H9 (cell line): ENCODE measurements at regions not wholly inside any gene's neighbourhood (a gene's known extent, or its start where the extent isn't known, plus 50 kb on each side); places are given as distances from the start of the nearest gene placed in this dataset.

Experiments used
- DNase-seq: peaks from one replicate; pipeline ENCODE4 v3.0.0-alpha.2; 2017
- H2AFZ ChIP-seq: one replicate; pipeline ENCODE4 v1.6.1; 2013; ENCODE audit warnings: mild to moderate bottlenecking, low read length, control low read depth, moderate library complexity
- H2AK5ac ChIP-seq: 2 replicates; pipeline ENCODE4 v1.6.1; 2013; ENCODE audit warnings: low read length, control low read depth, mixed read lengths; ENCODE audit not compliant: insufficient read length
- H2BK120ac ChIP-seq: one replicate; pipeline ENCODE4 v1.6.1; 2013; ENCODE audit warnings: low read depth, mild to moderate bottlenecking, low read length, control low read depth, inconsistent platforms; ENCODE audit not compliant: poor library complexity, severe bottlenecking
- H2BK12ac ChIP-seq: 2 replicates; pipeline ENCODE4 v1.6.1; 2013; ENCODE audit warnings: low read length, control low read depth, mixed read lengths, low read depth; ENCODE audit not compliant: insufficient read length
- H2BK15ac ChIP-seq: 2 replicates; pipeline ENCODE4 v1.6.1; 2013; ENCODE audit warnings: low read depth, low read length, control low read depth
- H2BK20ac ChIP-seq: one replicate; pipeline ENCODE4 v1.6.1; 2013; ENCODE audit warnings: low read depth, mild to moderate bottlenecking, low read length, control low read depth, inconsistent platforms; ENCODE audit not compliant: poor library complexity, severe bottlenecking
- H2BK5ac ChIP-seq: 2 replicates; pipeline ENCODE4 v1.6.1; 2013; ENCODE audit warnings: low read length, control low read depth, mixed read lengths; ENCODE audit not compliant: insufficient read length
- H3K14ac ChIP-seq: 2 replicates; pipeline ENCODE4 v1.6.1; 2013; ENCODE audit warnings: low read length, control low read depth; ENCODE audit not compliant: insufficient read depth
- H3K18ac ChIP-seq: 2 replicates; pipeline ENCODE4 v1.6.1; 2013; ENCODE audit warnings: low read depth, mild to moderate bottlenecking, mixed read lengths, low read length, control low read depth; ENCODE audit not compliant: insufficient read length
- H3K23ac ChIP-seq: 2 replicates; pipeline ENCODE4 v1.6.1; 2013; ENCODE audit warnings: low read length, control low read depth, mixed read lengths, low read depth; ENCODE audit not compliant: insufficient read length
- H3K23me2 ChIP-seq: 2 replicates; pipeline ENCODE4 v1.6.1; 2013; ENCODE audit warnings: low read depth, mild to moderate bottlenecking, mixed read lengths, low read length, control low read depth; ENCODE audit not compliant: insufficient read length, poor library complexity, severe bottlenecking
- H3K27ac ChIP-seq: 2 replicates; pipeline ENCODE4 v1.5.1; 2013; ENCODE audit warnings: low read length, control low read depth, mixed read lengths, low read depth; ENCODE audit not compliant: insufficient read length
- H3K27me3 ChIP-seq: 2 replicates; pipeline ENCODE4 v1.6.1; 2013; ENCODE audit warnings: low read length, control low read depth, inconsistent platforms; ENCODE audit not compliant: insufficient read depth
- H3K4ac ChIP-seq: 2 replicates; pipeline ENCODE4 v1.6.1; 2013; ENCODE audit warnings: low read depth, mild to moderate bottlenecking, control low read depth, inconsistent platforms, low read length, moderate library complexity
- H3K4me1 ChIP-seq: 2 replicates; pipeline ENCODE4 v1.6.1; 2013; ENCODE audit warnings: low read length, control low read depth, inconsistent platforms; ENCODE audit not compliant: insufficient read depth
- H3K4me2 ChIP-seq: 2 replicates; pipeline ENCODE4 v1.6.1; 2013; ENCODE audit warnings: low read length, control low read depth, mixed read lengths; ENCODE audit not compliant: insufficient read length, insufficient read depth
- H3K56ac ChIP-seq: 2 replicates; pipeline ENCODE4 v1.6.1; 2013; ENCODE audit warnings: low read depth, mild to moderate bottlenecking, mixed read lengths, low read length, control low read depth; ENCODE audit not compliant: insufficient read length
- H3K79me1 ChIP-seq: 2 replicates; pipeline ENCODE4 v1.6.1; 2013; ENCODE audit warnings: low read depth, mild to moderate bottlenecking, moderate library complexity, low read length, control low read depth, inconsistent platforms; ENCODE audit not compliant: insufficient read depth, poor library complexity, severe bottlenecking
- H3K79me2 ChIP-seq: 2 replicates; pipeline ENCODE4 v1.6.1; 2013; ENCODE audit warnings: low read length, control low read depth, inconsistent platforms; ENCODE audit not compliant: insufficient read depth
- H3K9ac ChIP-seq: 2 replicates; pipeline ENCODE4 v1.6.1; 2013; ENCODE audit warnings: low read length, control low read depth, mixed read lengths; ENCODE audit not compliant: insufficient read length; ENCODE audit errors: extremely low read depth
- H3K9me3 ChIP-seq: one replicate; pipeline ENCODE4 v1.6.1; 2013; ENCODE audit warnings: low read depth, low read length, inconsistent platforms; ENCODE audit not compliant: control insufficient read depth
- H3T11ph ChIP-seq: one replicate; pipeline ENCODE4 v1.6.1; 2013; ENCODE audit warnings: mild to moderate bottlenecking, low read length, control low read depth, inconsistent platforms
- H4K20me1 ChIP-seq: one replicate; pipeline ENCODE4 v1.6.1; 2013; ENCODE audit not compliant: control insufficient read depth, insufficient read length, insufficient read depth
- H4K5ac ChIP-seq: 2 replicates; pipeline ENCODE4 v1.6.1; 2013; ENCODE audit warnings: low read depth, mild to moderate bottlenecking, mixed read lengths, low read length, control low read depth; ENCODE audit not compliant: insufficient read length
- H4K8ac ChIP-seq: replicated peaks from 2 replicates; pipeline ENCODE4 v1.6.1; 2013; ENCODE audit warnings: low read length, control low read depth, mixed read lengths, low read depth; ENCODE audit not compliant: insufficient read length
- H4K91ac ChIP-seq: 2 replicates; pipeline ENCODE4 v1.6.1; 2013; ENCODE audit warnings: low read depth, mild to moderate bottlenecking, moderate library complexity, mixed read lengths, low read length, control low read depth; ENCODE audit not compliant: insufficient read length
- H3K27ac Mint-ChIP-seq, 3 experiments: 2 replicates in 2 of 3; 3 replicates in 1 of 3; pipeline ENCODE4 v1.8.0; 2020 to 2021; ENCODE audit warnings: mixed read lengths in 3 of 3, mild to moderate bottlenecking in 1 of 3, moderate library complexity in 1 of 3
- H3K27me3 Mint-ChIP-seq: 2 replicates; pipeline ENCODE4 v1.8.0; 2021; ENCODE audit warnings: low read depth, mild to moderate bottlenecking, moderate library complexity, mixed read lengths
- H3K36me3 Mint-ChIP-seq, 3 experiments: 2 replicates in 2 of 3; 3 replicates in 1 of 3; pipeline ENCODE4 v1.8.0; 2020 to 2021; ENCODE audit warnings: low read depth in 3 of 3, mixed read lengths in 3 of 3; ENCODE audit not compliant: insufficient read depth in 1 of 3
- H3K4me1 Mint-ChIP-seq, 2 experiments: 2 replicates each; pipeline ENCODE4 v1.8.0; 2020; ENCODE audit warnings: mixed read lengths in 2 of 2
- H3K4me3 Mint-ChIP-seq, 2 experiments: 2 replicates in 1 of 2; 3 replicates in 1 of 2; pipeline ENCODE4 v1.8.0; 2020 to 2021; ENCODE audit warnings: mild to moderate bottlenecking in 2 of 2, mixed read lengths in 2 of 2, moderate library complexity in 1 of 2
- H3K9me3 Mint-ChIP-seq, 2 experiments: 2 replicates in 1 of 2; 3 replicates in 1 of 2; pipeline ENCODE4 v1.8.0; 2020; ENCODE audit warnings: mild to moderate bottlenecking in 2 of 2, mixed read lengths in 2 of 2, moderate library complexity in 1 of 2
- WGBS: extraction: QIAGEN DNeasy Blood & Tissue Kit; methylation state at CpG from one replicate; pipeline ENCODE4 v1.1.7; 2013; ENCODE audit warnings: missing lambda C conversion rate, low lambda C conversion rate, mixed read lengths; ENCODE audit not compliant: insufficient read length; ENCODE audit errors: extremely low coverage; 5-methylcytosine and 5-hydroxymethylcytosine counted together
- TF ChIP-seq, protein P1 (sequence below): fragments of 200-600 bp; sonication (generic); conservative IDR thresholded peaks from 3 replicates; pipeline ENCODE4 v1.8.0; 2021; ENCODE audit warnings: antibody characterized with exemption, mild to moderate bottlenecking

DNA sequence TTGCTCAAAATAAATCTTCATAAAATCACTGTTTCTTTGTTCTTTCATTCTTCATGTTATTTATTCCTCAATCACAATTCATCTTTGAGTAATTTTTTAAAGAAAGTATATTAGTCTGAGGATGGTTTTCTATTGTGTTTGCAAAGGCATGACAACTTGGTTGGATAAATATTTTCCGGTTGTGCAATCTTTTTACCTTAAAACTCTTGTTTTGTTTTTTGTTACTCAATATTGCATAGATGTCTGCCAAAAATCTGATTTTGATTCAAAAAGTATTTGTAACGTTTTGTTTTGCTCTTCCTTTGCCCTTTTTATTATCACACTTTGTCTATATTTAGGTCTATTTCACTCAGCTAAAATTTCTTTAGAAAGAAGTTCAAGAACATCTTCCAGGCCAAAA, 86.2 kb upstream of the SYT1 start:
- Histone ChIP-seq H2BK120ac (no peak overlapping the region), H3K79me1 (no peaks in the 10 kb centered on the region), H3K4me2 (no peak overlapping the region), H2BK5ac (no peak overlapping the region), H3K4me1 (no peaks in the 10 kb centered on the region), H3K23ac (no peak overlapping the region), H4K91ac (no peak overlapping the region), H4K5ac (no peak overlapping the region), H3K4ac (no peak overlapping the region), H3K27me3 (no peaks in the 10 kb centered on the region), H2BK20ac (no peak overlapping the region), H3T11ph (no peak overlapping the region), H4K8ac (no peak overlapping the region), H3K79me2 (no peaks in the 10 kb centered on the region), H3K14ac (no peak overlapping the region), H3K56ac (no peak overlapping the region), H2AFZ (no peak overlapping the region), H3K9me3 (no peaks in the 10 kb centered on the region), H2AK5ac (no peak overlapping the region), H2BK12ac (no peak overlapping the region), H3K9ac (no peak overlapping the region), H3K27ac (no peak overlapping the region), H4K20me1 (no peaks in the 10 kb centered on the region), H2BK15ac (no peak overlapping the region), H3K18ac (no peak overlapping the region), H3K23me2 (no peaks in the 10 kb centered on the region)
- Mint-ChIP-seq H3K27ac (no peak overlapping the region), H3K27me3 (no peaks in the 10 kb centered on the region; the same call in 1 of the 2 replicates), H3K9me3 (no peaks in the 10 kb centered on the region), H3K4me3 (no peak overlapping the region), H3K36me3 (no peaks in the 10 kb centered on the region), H3K4me1 (no peaks in the 10 kb centered on the region)
- TF ChIP-seq, protein P1, sequence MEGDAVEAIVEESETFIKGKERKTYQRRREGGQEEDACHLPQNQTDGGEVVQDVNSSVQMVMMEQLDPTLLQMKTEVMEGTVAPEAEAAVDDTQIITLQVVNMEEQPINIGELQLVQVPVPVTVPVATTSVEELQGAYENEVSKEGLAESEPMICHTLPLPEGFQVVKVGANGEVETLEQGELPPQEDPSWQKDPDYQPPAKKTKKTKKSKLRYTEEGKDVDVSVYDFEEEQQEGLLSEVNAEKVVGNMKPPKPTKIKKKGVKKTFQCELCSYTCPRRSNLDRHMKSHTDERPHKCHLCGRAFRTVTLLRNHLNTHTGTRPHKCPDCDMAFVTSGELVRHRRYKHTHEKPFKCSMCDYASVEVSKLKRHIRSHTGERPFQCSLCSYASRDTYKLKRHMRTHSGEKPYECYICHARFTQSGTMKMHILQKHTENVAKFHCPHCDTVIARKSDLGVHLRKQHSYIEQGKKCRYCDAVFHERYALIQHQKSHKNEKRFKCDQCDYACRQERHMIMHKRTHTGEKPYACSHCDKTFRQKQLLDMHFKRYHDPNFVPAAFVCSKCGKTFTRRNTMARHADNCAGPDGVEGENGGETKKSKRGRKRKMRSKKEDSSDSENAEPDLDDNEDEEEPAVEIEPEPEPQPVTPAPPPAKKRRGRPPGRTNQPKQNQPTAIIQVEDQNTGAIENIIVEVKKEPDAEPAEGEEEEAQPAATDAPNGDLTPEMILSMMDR, result no peak
- DNase-seq, result no peak
- WGBS, result no CpG with 5 or more reads among the region's 2 CpGs
